Upper lobe of right lung (tissue), 1 donor: ENCODE measurements at regions not wholly inside any gene's neighbourhood (a gene's known extent, or its start where the extent isn't known, plus 50 kb on each side); places are given as distances from the start of the nearest gene placed in this dataset.

Source experiments
- ATAC-seq: fragments of 200-7000 bp; cut with Tn5 transposase; one replicate; pipeline ENCODE4 v1.9.1; 2020; ENCODE audit warnings: mild to moderate bottlenecking, moderate library complexity
- DNase-seq: peaks from one replicate; pipeline ENCODE4 v3.0.0-alpha.2; 2020
- H3K27ac ChIP-seq: fragments of 200-600 bp; one replicate; pipeline ENCODE4 v1.8.0; 2022
- H3K27me3 ChIP-seq: fragments of 200-600 bp; one replicate; pipeline ENCODE4 v1.8.0; 2022; ENCODE audit warnings: mild to moderate bottlenecking
- H3K36me3 ChIP-seq: fragments of 200-600 bp; one replicate; pipeline ENCODE4 v1.8.0; 2022
- H3K4me1 ChIP-seq: fragments of 200-600 bp; one replicate; pipeline ENCODE4 v1.8.0; 2022
- H3K4me3 ChIP-seq: fragments of 200-600 bp; one replicate; pipeline ENCODE4 v1.8.0; 2022; ENCODE audit warnings: mild to moderate bottlenecking
- H3K9me3 ChIP-seq: fragments of 200-600 bp; one replicate; pipeline ENCODE4 v1.8.0; 2022
- intact Hi-C: fragments of 100-400 bp; cut with DNase I; formaldehyde crosslinking; loops from one replicate; pipeline ENCODE4 v1.11.0; 2022
- TF ChIP-seq, protein P1 (sequence below): fragments of 200-600 bp; IDR thresholded peaks from one replicate; pipeline ENCODE4 v1.8.0; 2022; ENCODE audit warnings: antibody characterized with exemption
- donor health status: DM: no; HTN: yes; CAD: no; lungs with severe emphysema.

DNA sequence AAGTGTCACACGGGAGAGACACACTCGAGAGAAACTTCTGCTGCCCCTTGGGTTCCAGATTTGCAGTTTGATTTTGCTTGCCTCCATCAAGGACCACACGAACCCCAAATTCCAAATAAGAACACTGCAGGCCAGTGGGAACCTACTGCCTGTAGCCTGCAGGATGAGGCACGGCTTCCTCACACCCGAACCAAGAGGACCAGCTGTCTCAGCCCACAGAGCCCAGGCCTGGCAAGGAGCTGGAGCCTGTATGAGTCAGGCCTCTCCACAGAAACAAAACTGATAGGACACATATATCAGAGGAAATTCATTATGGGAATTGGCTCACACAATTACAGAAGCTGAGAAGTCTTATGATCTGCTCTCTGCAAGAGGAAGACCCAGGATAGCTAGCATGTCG is 188.1 kb upstream of the NSMCE3 start:
- no peaks in the 10 kb centered on the region for H3K9me3 ChIP-seq
- DNase-seq (no peak), ATAC-seq (no peak)
- intact Hi-C loops: no loop called here
- peaks cover 6% of the 10 kb centered on the region for H3K4me1 ChIP-seq
- TF ChIP-seq, protein P1, sequence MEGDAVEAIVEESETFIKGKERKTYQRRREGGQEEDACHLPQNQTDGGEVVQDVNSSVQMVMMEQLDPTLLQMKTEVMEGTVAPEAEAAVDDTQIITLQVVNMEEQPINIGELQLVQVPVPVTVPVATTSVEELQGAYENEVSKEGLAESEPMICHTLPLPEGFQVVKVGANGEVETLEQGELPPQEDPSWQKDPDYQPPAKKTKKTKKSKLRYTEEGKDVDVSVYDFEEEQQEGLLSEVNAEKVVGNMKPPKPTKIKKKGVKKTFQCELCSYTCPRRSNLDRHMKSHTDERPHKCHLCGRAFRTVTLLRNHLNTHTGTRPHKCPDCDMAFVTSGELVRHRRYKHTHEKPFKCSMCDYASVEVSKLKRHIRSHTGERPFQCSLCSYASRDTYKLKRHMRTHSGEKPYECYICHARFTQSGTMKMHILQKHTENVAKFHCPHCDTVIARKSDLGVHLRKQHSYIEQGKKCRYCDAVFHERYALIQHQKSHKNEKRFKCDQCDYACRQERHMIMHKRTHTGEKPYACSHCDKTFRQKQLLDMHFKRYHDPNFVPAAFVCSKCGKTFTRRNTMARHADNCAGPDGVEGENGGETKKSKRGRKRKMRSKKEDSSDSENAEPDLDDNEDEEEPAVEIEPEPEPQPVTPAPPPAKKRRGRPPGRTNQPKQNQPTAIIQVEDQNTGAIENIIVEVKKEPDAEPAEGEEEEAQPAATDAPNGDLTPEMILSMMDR: no peak
- no peak overlapping the region for H3K27ac ChIP-seq
- no peak overlapping the region for H3K4me3 ChIP-seq
- no peaks in the 10 kb centered on the region for H3K36me3 ChIP-seq
- H3K27me3 ChIP-seq: no peaks in the 10 kb centered on the region

DNA sequence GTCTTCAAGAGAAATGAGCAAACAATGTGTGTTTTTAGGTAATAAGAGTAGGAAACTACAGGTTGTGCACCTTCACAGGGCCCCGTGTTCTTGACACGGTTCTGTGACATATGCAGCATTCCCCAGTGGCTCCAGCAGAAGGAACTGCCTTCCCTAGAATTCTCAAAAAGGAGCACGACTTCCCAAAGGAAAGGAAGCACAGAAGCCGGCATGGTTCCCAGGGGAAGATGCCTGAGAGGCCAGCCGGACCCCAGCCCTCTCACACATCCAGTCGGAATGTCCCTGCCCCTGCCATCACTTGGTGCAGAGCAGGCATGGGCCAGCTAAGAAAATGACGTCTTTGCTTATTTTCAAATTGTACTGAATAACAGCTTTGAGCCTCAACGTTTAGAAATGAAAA is 187.3 kb upstream of the NSMCE3 start:
- Histone ChIP-seq H3K4me1 (peaks cover 6% of the 10 kb centered on the region), H3K36me3 (no peaks in the 10 kb centered on the region), H3K9me3 (no peaks in the 10 kb centered on the region), H3K27me3 (no peaks in the 10 kb centered on the region), H3K27ac (no peak overlapping the region), H3K4me3 (no peak overlapping the region)
- DNase-seq: no peak
- intact Hi-C loops: no loop called here
- TF ChIP-seq, protein P1: no peak
- no peak for ATAC-seq

DNA sequence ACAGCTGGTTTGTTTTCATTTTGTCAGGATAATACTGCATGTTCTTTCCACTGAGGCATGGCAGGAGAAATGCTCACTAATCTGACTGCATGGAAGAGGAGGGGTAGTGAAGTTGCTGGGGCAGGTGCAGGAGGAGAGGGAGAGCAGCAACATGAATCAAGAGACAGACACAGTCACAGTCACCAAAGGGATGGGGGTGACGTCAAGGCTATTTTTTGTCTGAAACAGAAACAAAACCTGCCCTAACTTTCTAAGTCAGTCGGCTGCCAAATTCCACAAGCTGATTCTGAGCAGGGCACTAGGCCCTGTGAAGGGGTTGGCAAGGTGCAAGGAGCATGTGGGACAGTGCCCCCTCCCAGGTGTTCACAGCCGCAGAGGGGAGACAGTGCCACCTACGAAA is 186.6 kb upstream of the NSMCE3 start:
- H3K9me3 ChIP-seq: no peaks in the 10 kb centered on the region
- no peak for DNase-seq
- peaks cover 6% of the 10 kb centered on the region for H3K4me1 ChIP-seq
- no peaks in the 10 kb centered on the region for H3K27me3 ChIP-seq
- intact Hi-C loops: no loop called here
- no peaks in the 10 kb centered on the region for H3K36me3 ChIP-seq
- no peak overlapping the region for H3K27ac ChIP-seq
- H3K4me3 ChIP-seq: no peak overlapping the region
- TF ChIP-seq, protein P1: no peak
- ATAC-seq: no peak

DNA sequence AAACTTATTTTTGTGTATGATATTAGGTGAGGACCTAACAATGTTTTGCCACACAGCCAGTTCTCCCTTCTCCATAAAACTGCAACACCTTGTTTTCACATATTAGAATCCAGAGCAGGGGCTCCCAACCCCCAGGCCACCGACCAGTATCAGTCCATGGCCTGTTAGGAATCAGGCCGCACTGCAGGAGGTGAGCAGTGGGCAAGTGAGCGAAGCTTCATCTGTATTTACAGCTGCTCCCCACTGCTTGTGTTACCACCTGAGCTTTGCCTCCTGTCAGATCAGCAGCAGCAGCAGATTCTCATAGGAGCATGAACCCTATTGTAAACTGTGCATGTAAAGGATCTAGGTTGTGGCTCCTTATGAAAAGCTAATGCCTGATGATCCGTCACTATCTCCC is 185.9 kb upstream of the NSMCE3 start:
- TF ChIP-seq, protein P1: no peak
- H3K27me3 ChIP-seq: no peaks in the 10 kb centered on the region
- ATAC-seq: no peak
- H3K4me1 ChIP-seq: peaks cover 6% of the 10 kb centered on the region
- no peak overlapping the region for H3K4me3 ChIP-seq
- H3K9me3 ChIP-seq: no peaks in the 10 kb centered on the region
- no peak for DNase-seq
- no peaks in the 10 kb centered on the region for H3K36me3 ChIP-seq
- intact Hi-C loops: no loop called here
- H3K27ac ChIP-seq: no peak overlapping the region

DNA sequence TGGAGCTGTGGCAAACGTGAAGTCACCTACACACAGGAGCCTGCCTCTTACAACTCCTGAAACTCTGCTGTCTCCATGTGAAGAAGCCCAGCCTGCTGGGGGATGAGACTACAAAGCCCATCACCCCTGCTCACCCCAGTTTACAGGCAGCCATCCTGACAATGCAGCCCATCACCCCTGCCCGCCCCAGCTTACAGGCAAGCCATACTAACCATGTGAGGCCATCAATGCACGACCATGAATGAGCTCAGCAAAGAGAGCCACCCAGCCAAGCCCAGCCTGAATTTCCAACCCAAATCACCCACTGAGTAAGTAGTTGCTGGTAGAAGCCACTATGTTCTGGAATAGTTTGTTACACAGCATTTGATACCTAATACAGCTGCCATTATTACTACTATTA is 185.4 kb upstream of the NSMCE3 start:
- TF ChIP-seq, protein P1: no peak
- intact Hi-C loops: no loop called here
- no peak for DNase-seq
- Histone ChIP-seq H3K36me3 (no peaks in the 10 kb centered on the region), H3K4me1 (peaks cover 6% of the 10 kb centered on the region), H3K4me3 (no peak overlapping the region), H3K27me3 (no peaks in the 10 kb centered on the region), H3K27ac (no peak overlapping the region), H3K9me3 (no peaks in the 10 kb centered on the region)
- no peak for ATAC-seq

GRCh38 chr15:29454506-29454905 is 184.9 kb upstream of the NSMCE3 start:
- DNase-seq (no peak), ATAC-seq (no peak)
- Histone ChIP-seq H3K9me3 (no peaks in the 10 kb centered on the region), H3K4me1 (peaks cover 6% of the 10 kb centered on the region), H3K36me3 (no peaks in the 10 kb centered on the region), H3K27me3 (no peaks in the 10 kb centered on the region), H3K4me3 (no peak overlapping the region), H3K27ac (no peak overlapping the region)
- intact Hi-C loops: no loop called here
- TF ChIP-seq, protein P1: no peak
